ENCODE measurements at regions not wholly inside any gene's neighbourhood (a gene's known extent, or its start where the extent isn't known, plus 50 kb on each side); places are given as distances from the start of the nearest gene placed in this dataset.
A peak's percentile ranks its signal among the peaks of the same experiment; 100 is the strongest.
"Not testable (repeated sequence)": the region's sequence is repeated elsewhere in the genome, so short reads cannot be mapped to it uniquely, and the experiment has no call there.

DNA sequence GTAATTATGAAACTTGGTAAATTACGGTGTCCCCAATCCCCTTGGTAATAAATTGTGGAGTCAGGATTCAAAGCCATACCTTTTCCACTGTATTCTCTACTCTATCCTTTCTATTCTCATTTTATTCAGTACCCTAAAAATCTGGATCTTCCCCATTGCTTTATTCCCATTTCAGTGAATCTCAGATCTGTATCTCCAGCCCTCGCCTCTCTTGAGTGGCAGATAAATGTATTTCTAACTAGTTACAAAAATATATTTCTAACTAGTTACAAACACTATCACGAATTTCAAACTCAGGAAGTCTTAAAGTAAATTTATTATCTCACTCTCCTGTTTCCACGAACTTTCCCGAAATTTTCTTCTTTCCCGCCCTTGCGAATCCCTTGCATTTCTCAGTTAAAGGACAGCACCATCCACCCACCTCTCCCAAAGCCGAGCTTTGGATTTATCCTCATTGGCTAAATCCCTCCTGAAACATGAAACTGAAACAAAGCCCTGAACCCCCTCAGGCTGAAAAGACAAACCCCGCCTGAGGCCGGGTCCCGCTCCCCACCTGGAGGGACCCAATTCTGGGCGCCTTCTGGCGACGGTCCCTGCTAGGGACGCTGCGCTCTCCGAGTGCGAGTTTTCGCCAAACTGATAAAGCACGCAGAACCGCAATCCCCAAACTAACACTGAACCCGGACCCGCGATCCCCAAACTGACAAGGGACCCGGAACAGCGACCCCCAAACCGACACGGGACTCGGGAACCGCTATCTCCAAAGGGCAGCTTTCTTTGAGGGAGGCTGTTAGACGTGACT lies 164.3 kb upstream of the PABPC3 start:
- DNase-seq (ENCODE audit: low read depth): no peak
- H3K4me3 ChIP-seq (ENCODE audit: low read depth, low read length): peak overlapping the region; percentile 38
- TF ChIP-seq, protein P1, sequence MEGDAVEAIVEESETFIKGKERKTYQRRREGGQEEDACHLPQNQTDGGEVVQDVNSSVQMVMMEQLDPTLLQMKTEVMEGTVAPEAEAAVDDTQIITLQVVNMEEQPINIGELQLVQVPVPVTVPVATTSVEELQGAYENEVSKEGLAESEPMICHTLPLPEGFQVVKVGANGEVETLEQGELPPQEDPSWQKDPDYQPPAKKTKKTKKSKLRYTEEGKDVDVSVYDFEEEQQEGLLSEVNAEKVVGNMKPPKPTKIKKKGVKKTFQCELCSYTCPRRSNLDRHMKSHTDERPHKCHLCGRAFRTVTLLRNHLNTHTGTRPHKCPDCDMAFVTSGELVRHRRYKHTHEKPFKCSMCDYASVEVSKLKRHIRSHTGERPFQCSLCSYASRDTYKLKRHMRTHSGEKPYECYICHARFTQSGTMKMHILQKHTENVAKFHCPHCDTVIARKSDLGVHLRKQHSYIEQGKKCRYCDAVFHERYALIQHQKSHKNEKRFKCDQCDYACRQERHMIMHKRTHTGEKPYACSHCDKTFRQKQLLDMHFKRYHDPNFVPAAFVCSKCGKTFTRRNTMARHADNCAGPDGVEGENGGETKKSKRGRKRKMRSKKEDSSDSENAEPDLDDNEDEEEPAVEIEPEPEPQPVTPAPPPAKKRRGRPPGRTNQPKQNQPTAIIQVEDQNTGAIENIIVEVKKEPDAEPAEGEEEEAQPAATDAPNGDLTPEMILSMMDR (IDR thresholded peaks at IDR 0.05; ENCODE audit: insufficient read depth, low read length): no peak

DNA sequence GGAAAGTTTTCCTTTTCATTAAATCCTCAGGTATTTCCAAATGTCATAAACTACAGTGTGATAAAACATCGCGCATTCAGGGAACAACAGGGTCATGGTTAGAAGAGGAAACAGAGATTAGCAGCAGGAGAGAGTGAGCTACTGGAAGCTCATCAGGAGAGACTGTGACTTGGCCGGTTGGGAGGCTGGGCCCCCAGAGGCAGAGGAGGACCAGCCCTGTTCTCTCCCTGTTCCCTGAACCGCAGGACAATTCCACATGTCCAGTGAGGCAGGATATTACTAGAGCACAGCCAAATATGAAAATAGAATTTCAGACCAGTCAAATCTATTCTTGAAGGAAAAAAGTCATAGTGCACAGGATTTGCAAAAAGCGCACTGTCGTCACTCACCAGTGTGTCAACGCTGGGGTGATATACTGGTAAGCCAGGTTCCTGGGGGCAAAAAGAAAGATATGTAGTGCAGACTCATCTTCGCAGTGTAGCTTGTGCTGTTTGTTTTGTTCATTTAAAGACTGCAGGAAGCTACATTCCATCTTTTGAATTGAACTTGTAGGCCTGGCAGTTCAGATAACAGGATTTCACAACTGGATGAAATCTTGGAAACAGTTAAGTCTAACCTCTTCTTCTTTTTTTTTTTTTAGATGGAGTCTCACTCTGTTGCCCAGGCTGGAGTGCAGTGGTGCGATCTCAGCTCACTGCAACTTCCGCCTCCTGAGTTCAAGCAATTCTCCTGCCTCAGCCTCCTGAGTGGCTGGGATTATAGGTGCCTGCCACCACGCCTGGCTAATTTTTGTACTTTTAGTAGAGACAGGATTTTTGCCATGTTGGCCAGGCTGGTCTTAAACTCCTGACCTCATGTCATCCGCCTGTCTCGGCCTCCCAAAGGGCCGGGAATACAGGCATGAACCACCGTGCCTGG lies 162.6 kb upstream of the PABPC3 start:
- peak; percentile 62 for DNase-seq (ENCODE audit: low read depth)
- H3K4me3 ChIP-seq (ENCODE audit: low read depth, low read length): not testable (repeated sequence)

DNA sequence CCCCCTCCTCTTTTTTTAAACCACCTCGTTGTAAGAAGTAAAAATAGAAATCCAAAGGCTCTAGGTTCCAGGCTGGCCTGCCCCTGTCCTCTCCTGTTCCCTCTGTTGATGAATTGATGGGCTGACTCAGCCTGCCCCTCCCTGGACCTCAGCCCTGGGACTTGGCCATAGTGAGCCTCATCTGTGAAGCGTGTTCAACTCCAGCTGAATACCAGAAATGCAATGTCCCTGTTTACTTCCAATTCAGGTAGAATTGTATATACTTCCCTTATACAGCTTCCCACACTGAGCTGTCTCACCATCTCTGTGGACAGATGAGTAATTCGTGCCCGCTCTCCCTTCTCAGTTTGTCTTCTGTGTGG lies 161.9 kb upstream of the PABPC3 start:
- peak; percentile 13 for DNase-seq (ENCODE audit: low read depth)
- not testable (repeated sequence) for H3K4me3 ChIP-seq (ENCODE audit: low read depth, low read length)

DNA sequence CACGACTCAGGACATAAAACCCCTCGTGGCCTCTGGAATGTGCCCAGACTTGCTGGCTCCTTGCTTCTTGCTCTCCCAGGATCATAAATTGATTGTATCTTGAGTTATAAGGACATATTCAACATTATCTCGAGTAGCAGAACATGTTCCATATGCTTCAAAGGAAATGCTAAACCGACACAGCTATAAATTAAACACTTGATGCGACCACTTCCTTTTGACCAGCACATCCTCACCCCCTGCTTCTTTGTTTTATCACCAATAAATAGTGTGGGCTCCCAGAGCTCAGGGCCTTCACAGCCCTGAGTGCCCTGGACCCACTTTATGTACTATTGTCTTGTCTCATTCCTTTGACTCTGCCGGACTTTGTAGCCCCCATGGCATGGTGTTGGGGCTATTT lies 157.0 kb upstream of the PABPC3 start:
- no peak for DNase-seq (ENCODE audit: low read depth)
- TF ChIP-seq, protein P1 (IDR thresholded peaks at IDR 0.05; ENCODE audit: insufficient read depth, low read length): no peak
- H3K4me3 ChIP-seq (ENCODE audit: low read depth, low read length): no peak overlapping the region

DNA sequence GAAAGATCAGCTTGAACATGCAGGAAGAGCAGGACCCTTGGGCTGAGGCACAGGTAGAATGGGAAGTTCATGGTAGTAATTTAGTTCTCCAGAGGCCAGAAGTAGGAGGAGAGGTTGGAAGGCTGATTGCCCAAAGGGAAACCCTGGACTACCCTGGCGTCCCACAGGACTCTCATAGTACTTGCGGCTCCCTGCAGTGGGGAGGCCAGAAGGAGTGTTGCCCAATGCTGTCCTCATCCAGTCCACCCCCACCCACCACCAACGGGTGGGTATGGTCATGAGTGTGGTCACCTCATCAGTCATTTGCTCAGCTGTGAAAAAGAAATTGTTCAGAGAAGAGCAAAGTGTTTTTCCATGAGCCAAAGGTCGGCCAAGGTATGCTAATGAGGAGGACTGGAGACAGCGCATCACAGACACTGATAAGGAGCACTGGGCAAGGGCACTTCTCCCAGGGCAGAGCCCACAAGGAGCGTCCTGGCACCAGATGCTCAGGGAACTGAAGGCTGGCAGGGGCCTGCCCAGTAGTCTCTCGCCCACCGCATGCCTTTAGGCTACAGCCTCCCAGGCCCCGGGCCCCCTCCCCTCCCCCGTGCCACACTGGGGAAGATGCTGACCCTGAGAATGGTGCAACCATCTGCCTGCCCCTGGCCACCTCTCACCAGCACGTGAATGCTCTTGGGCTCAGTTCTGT lies 154.8 kb upstream of the PABPC3 start:
- not testable (repeated sequence) for DNase-seq (ENCODE audit: low read depth); H3K4me3 ChIP-seq (ENCODE audit: low read depth, low read length)

DNA sequence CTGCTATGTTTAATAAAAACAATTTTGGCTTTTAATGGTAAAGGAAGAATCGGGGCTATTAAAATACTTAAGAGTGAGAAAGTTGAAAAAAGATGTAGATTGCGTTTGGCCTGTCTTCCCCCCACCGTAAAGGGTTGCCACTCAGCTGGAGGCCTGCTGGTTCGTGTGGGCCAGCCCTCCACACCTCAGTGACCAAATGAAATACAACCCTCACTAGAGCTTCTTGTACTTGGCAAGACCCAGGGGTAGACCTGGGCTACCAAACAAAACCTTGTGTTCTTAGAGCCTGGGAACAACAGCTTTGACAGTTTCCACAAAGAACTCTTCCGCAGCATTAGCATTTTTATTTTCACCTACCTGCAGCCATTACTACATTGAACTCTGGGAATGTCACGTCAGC lies 152.8 kb upstream of the PABPC3 start:
- TF ChIP-seq, protein P1 (IDR thresholded peaks at IDR 0.05; ENCODE audit: insufficient read depth, low read length): no peak
- DNase-seq (ENCODE audit: low read depth): no peak
- no peak overlapping the region for H3K4me3 ChIP-seq (ENCODE audit: low read depth, low read length)

DNA sequence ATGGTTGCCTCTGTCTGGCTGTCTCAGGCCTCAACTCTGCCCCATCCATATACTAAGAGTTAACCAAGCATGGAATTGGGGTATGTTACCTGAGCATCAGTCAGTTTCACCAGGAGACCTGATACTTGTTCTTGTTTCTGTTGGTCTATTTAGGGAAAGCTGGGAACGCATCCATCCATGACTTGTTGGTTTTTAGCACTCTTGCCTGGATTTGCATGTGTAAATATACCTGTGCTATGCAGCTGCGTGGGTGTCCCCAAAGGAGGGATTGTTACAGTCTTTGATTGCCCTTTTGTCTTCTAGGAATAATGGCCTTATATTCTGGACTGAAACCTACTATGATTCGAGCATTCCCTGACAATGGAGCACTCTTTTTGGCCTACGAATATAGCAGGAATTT lies 151.9 kb upstream of the PABPC3 start:
- not testable (repeated sequence) for H3K4me3 ChIP-seq (ENCODE audit: low read depth, low read length); DNase-seq (ENCODE audit: low read depth)

DNA sequence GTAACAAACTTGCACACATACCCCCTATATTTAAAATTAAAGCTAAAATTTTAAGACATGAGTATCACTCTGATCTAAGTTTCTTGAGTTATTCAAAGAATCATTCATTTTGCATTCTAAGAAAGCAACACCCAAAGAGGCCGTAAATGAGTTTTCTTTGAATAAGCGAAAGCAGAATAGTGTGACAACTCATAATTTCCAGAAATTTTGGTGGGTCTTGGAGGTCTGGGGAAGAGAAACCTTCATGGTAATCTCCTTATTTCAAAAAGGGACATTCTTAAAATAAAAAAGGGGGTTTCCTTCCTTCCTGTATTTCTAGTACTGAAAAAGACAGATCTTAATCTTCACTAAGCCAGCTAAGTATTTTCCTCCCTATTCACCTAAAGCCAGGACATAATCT lies 147.0 kb upstream of the PABPC3 start:
- not testable (repeated sequence) for DNase-seq (ENCODE audit: low read depth); H3K4me3 ChIP-seq (ENCODE audit: low read depth, low read length)

DNA sequence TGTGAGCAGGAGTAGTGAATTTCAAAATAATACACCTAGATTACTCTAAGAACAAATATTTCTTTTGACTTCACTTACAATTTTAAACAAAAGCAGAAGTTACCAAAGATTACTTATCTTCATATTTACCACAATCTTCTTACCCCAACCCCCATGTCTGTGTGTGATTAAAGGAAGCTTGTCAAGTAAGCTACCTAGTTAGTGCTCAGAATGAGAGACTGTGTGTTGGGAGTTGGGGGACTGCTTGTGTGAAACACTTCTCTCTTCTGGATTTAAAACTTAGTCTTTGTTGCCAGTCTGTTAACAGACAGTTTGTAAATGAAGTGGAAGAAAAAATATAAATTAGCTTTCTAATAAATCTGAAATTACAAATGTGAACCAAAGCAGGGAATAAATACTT lies 145.3 kb upstream of the PABPC3 start:
- not testable (repeated sequence) for DNase-seq (ENCODE audit: low read depth); H3K4me3 ChIP-seq (ENCODE audit: low read depth, low read length)

DNA sequence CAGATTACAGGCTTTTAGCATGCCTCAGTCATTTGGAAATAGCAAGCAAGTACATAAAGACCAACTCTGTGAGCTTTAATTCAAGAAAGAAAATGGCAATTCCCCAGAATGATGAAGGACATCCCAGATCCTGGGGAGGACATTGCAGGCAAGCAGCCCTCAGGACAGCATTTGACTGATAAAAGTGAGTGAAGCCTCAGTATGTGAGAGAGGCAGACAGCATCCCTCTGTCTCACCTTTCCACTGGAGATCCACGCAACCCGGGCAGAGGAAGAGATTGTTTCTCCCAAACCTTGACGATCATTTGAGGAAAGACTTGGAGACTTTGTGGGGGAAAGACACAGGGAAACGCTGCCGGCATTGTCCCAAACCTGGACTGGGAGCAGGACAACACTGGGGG lies 128.0 kb upstream of the PABPC3 start:
- peak overlapping the region; percentile 63 for H3K4me3 ChIP-seq (ENCODE audit: low read depth, low read length)
- peak; percentile 8 for DNase-seq (ENCODE audit: low read depth)

Measured in fibroblast of the aortic adventitia (primary cell).